Stimulated activated naive CD8-positive, alpha-beta T cell treated with anti-CD3 and anti-CD28 coated beads, Interleukin-15, Interleukin-2, amounts not matched to agents 100 U/mL and 50 U/mL, for 24 hours (primary cell): ENCODE measurements at regions not wholly inside any gene's neighbourhood (a gene's known extent, or its start where the extent isn't known, plus 50 kb on each side); places are given as distances from the start of the nearest gene placed in this dataset.

Source experiments
- ATAC-seq: fragments of 150-1000 bp; cut with Tn5 transposase; one replicate; pipeline ENCODE4 v1.10.0; 2021
- DNase-seq: peaks from one replicate; pipeline ENCODE4 v3.0.0; 2021

DNA sequence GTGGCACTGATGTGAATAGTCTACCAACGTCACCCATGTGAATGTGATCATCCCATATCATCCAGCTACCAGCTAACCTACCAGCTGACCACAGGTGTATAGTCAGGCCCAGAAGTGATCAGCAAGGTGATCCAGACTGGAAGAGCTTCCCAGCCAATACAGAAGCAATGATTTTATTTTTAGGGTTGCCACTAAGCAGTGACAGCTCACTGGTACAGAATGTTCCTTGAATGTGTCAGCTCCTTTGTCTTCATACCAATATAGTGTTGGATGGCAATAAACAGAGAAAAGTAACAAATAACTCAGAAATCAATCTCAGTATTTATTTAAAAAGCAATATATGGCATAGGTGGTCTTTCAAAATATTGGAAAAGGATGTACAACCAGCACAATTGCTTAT, 361.8 kb upstream of the CPEB2 start:
- DNase-seq (no peak), ATAC-seq (no peak)

DNA sequence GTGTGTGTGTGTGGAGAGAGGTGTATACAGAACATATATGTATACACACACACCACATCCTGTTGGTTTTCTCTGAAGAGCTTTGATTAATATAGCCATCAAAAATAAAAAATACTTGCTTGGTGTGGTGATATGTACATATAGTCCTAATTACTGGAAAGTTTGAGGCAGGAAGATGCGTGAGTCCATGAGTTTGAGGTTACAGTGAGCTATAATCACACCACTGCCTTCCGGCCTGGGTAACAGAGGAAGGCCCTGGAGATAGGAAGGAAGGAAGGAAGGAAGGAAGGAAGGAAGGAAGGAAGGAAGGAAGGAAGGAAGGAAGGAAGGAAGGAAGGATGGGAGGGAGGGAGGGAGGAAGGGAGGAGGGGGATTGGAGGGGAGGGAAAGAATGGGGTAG, 360.4 kb upstream of the CPEB2 start:
- ATAC-seq (no peak), DNase-seq (no peak)

DNA sequence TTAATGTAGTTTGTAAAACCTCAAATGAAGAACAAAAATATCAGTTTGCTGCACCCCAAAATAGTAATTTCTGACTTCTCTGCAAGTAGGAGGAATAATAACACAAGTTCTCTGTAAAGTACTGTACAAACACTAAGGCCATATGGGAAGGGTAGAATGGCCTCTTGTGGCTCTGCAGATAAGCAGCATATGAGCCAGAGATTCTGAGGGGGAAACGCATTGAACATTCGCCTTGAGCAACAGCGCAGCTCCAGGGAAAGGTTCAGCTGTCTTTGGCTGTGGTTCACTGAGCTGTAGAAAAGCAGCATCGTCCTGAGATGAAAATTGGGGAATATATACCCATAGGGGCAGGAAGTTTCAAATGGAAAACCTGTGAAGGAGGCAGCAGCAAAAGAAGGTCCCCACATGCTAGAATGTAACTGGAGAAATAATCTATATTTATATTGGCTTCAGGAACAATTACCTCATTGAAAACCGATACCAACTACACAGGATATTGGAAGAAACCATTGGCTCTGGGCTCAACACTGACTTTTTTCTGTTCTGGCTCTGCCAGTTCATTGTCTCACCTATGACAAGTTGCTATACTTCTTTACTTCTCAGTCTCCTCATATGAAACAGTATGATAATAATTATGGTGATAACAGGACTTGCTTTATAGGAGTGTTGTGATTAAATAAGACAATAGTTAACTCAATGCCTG, 357.6 kb upstream of the CPEB2 start:
- DNase-seq (no peak), ATAC-seq (no peak)

DNA sequence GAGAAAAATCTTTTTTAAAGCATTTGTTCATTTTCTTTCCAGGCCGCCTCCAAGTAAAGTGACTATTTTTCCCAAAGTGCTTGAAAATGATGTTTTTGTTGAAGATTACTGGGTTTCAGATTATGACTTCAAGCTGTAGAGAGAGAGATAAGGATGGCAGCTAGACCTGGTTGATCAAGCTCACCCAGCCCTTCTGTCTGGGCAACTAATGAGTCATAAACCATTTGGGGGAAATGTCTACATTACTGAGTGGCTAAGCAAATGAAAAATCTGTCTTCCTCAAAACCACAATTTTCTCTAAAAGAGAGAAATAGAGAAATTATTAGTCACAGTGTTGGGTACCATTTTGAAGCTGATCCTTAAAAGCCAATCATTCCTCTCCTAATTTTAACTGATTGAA, 355.4 kb upstream of the CPEB2 start:
- no peak for ATAC-seq
- DNase-seq = no peak

DNA sequence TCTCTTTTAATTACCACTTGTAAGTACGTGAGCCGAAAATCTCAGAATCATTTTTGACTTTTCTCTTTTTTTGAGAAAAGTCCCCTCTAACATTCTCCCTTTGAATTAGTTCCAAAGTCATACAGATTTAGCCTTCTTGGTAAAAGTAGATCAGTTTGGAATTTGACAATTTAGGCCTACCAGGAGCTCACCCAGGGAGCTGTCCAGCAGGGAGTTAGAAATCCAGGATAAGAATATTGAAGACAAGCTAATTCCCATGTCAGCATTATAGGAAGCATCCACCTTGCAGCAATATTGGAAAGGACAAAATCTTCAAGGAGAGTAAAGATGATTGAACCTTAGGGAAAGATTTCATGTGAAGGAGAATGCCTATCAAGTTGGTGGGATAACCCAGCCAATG, 352.2 kb upstream of the CPEB2 start:
- DNase-seq (no peak), ATAC-seq (no peak)

DNA sequence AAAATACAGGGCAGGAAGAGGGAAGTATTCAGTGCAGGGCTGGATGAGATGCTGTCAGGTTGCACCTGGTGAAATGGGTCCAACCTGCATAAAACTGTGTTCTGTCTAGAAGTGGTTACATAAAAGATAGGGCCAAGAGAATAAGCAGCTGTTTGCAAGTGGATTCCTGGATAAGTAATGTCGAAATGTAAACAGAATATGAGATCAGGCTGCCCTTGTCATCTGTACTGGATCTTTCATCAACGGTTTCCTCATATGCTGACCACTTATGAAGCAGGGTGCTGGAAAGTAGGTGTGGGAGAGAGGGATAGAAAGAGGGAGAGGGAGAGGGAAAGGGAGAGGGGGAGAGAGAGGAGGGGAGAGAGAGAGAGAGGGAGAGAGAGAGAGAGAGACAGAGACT, 349.8 kb upstream of the CPEB2 start:
- DNase-seq = no peak
- ATAC-seq = no peak

DNA sequence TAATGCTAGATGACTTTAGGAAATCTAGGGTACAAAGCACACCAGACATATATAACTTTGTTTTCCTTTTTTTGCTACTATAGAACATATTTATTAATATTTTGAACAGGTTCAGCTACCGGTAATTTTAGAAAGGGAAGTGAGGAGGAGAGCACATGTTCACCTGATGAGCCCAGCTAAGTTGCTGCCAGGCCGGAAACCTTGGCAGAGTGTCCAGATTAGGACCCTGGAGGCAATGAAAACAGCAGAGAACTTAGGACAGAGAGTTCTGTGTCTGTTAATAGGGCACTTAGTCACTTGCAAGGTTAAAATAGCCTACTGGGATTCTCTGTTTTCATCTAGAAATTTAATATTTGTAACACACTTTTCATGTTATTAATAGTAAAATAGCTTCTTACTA, 348.9 kb upstream of the CPEB2 start:
- no peak for ATAC-seq

DNA sequence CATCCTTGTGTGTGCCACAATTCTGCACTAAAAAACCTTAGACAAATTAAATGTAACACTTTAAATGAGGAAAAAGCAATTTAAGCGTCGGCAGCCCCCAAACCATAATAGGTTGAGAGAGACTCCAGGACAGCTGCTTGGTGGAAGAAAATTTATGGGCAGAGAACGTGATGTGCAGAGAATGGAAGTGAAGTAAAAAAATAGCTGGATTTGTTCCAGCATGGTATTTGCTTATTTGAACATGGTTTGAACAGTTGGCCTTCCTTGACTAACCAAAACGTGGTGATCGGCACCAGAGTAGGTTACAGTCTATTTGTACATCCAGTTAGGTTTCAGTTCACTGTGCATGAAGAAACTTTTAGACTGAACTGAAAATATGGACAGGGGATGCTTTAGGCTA, 343.0 kb upstream of the CPEB2 start:
- ATAC-seq (no peak), DNase-seq (no peak)

More for the DNA sequence above, 348.9 kb upstream of the CPEB2 start:
- DNase-seq = no peak

DNA sequence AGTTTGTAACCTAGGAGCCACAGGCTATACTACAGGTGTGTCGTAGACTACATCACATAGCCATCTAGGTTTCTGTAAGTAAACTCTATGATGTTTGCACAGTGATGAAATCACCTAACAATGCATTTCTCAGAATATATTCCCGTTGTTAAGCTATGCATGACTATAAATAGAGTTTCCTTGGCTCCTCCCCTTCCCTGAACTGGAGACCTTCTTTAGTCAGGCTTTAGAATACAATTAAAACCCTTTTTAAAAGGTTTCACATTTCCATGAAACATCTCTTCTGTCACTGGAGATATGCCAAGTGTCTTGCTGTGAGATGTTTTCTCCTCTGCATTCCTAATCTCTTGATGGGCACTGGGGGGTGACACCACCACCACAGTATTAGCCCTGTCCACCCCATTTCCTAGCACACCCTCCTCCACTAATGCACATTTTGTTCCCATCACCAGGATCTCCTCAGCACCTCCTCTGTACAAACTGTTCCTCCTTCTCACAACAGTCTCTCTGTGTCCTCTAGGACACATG, 334.6 kb upstream of the CPEB2 start:
- DNase-seq (no peak), ATAC-seq (no peak)

DNA sequence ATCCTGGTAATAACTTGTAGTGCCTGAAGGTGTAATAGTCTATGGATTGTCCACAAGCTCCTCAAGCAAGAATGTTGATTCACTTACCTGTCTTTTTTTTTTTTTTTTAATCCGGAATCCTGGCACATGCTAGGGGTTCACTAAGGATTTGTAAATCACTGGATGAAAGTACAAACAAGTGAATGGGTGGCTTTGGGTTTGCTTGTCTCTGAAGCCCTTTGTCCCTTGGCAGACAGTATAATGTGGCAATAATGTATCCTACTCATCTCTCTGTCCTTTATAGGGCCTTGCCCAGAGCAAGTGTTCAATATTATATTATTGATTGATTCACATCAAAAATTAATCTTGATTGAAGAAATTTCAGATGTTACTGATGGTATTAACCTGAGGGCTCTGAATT, 334.0 kb upstream of the CPEB2 start:
- DNase-seq (no peak), ATAC-seq (no peak)

DNA sequence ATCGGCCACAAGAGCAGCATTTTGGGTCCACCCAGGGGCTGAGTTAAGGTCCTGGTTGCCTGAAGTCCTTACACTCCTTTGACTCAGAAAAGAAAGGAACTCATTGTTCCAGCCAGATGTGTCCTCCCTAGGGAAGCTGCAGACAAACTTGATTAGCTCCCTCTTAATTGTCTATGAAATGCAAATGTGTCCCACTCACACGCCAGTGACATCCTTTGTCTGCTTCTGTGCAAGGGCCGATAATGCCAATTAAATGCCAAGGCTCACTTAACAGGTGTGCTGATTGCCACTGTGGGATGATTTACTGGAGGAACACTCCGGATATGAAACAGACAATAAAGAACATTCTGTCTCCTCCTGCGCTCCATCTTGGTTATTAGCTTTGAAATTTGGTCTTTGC, 332.9 kb upstream of the CPEB2 start:
- DNase-seq (no peak), ATAC-seq (no peak)

DNA sequence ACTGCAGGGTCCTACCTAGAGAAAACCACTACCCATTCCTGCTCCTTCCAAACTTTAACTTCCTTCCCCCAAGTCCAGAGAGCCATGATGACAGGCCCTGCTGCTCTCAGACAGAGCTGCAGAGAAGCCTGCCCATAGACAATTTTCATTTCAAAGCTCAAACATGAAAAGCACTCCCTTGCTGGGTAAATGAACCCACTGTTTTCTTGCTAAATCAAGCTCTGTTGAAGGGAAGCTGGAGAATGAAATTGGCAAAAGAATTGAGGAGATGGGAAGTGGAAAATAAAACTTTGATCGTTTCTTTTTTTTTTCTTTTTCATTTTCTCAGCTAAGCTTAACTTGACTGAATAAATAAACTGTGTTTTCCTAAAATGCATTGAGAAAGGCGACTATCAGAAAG, 331.1 kb upstream of the CPEB2 start:
- no peak for DNase-seq
- ATAC-seq = no peak

DNA sequence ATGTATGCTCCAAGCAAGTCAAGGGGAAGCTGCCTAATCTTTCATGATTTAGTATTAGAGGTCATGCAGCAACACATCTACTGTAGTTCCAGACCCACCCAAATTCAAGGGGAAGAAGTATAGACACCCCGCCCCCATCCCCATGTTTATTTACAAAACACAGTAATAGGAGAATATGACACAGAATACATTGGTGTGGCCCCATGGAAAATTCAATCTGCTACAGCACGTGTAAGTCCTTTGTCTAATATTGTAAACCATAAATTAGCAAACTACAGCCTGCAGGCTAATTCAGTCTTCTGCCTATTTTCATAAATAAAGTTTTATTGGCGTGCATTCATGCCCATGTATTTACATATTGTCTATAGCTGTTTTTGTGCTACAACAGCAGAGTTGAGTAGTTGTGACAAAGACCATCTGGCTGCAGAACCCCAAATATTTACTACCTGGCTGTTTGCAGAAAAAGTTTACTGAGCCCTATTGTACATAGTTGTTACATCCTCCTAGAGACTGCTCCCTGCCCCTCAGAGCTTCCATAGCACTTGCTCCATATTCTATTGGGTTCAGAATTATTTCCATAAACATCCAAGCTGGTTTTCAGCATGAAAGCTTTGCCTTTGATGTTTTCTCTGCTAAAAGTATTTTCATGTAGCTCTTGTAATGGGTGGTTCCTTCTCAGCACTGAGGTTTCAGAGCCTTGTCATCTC, 326.8 kb upstream of the CPEB2 start:
- ATAC-seq (no peak), DNase-seq (no peak)

DNA sequence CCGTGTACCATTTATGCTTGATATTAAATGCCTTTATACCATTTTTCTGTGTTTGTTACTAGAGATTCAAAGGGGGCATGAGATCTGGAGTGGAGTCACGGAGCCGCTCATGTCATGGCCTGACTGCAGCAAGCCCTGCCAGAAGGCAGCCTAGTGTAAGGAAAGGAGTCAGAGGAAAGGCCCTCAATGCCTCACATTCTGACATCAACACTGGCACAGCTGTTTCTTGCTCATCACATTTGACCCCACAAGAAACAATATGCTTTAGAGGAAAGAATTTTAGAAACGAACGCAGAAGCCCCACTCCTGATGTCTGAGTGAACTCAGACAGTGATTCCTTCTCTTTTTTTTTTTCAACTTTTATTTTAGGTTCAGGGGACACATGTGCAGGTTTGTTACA, 322.4 kb upstream of the CPEB2 start:
- ATAC-seq (no peak), DNase-seq (no peak)

DNA sequence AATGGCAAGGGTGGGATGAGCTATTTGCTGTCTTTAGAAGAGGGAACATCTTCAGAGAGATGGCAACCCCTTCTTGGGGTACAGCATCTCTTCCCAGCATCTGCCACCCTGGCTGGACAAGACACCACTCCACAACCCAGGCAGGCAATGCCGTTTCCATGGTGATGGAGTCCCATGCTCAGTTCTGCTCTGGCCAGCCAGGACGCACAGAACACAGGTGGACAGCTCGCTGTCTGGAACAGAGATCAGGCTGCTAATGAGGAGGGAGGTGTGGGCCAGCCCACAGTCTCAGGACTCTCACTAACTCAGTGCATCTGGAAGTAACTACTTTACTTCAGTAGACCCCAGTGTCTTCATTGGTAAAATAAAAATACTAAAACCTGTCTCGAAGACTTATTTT, 321.0 kb upstream of the CPEB2 start:
- DNase-seq (no peak), ATAC-seq (no peak)

DNA sequence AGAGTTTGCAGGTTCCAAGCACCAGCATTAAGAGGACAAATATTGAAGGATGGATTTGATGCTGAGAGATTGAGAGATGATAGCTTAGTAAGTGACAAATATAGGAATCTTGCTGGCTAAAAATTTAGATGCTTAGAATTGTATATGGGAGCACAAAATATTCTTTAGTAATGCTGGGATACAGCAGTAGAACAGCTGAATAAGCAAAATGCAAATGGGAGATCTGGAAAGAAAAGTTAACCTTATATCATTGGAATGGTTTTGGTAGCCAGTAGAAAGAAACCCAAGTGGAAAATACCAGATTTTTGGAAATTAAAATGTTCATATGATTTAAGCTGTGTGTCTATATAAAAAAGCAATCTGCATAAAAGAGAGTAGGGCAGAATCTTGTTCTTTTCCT, 308.6 kb upstream of the CPEB2 start:
- no peak for ATAC-seq

DNA sequence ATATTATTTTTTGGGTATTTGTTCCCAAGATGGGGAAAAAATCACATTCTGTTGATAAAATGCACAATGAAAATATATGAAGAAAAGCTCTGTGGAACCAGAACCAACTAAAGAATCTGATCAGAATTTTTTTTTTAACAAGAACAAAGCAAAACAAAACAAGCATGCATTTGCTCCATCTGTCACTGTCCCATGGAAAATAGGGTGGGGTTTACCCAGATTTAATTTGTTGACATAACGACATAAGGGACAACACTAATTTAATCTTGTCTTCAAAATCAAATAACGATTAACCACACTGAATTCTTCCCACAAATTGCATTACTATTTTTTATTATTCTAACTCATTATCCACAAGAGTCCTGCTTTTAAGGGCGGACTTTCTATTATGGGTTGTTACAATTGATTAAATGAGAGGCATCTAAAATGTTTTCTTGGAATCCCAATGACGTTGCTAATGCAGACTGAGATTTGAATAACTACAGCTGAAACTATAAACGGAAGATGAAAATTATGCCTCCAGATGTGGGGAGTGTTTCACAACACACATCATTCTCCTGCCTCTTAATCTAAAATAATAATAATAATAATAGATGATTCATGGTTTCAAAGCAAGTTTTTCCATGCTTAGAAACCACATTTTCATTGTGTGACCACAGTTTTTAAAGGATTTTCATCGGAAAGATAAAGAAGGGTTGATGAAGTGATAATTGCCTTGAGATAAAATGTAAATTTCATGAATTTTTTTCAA, 307.0 kb upstream of the CPEB2 start:
- DNase-seq (no peak), ATAC-seq (no peak)

More for the DNA sequence above, 308.6 kb upstream of the CPEB2 start:
- no peak for DNase-seq

DNA sequence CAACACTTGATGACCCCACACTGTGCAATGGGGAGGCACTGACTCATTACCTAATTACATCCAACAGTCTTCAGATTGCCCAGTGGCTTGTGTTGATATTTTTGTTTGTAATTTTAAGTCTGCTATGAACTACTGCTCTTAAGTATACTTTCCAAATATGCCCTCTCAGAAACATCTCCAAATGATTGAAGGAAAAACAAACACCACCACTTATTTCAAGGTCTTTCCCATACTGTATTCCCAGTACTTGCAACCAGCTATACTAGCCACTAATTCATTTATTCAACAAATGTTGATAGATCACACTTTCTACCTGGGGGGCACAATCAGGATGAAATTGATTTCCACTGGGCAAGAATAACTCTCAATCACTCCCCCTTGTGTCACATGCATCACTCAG, 302.2 kb upstream of the CPEB2 start:
- DNase-seq = no peak
- ATAC-seq = no peak

DNA sequence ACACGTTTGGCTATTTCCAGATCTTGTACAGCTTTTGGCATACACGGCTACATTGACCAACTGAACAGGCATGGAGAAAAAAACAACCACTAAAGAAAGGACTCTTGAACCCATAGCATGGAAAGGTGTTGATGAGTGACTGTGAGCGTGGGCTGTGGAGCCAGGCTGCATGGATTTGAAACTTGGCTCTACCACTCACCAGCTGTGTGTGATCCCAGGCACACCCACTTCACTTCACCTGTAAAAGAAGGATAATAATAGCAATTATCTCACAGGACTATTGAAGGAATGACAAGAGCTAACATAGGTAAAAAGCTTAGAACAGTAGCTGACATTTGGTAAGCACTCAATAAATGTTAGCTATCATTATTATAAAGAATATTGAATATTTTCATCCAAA, 301.7 kb upstream of the CPEB2 start:
- no peak for DNase-seq
- ATAC-seq = no peak

DNA sequence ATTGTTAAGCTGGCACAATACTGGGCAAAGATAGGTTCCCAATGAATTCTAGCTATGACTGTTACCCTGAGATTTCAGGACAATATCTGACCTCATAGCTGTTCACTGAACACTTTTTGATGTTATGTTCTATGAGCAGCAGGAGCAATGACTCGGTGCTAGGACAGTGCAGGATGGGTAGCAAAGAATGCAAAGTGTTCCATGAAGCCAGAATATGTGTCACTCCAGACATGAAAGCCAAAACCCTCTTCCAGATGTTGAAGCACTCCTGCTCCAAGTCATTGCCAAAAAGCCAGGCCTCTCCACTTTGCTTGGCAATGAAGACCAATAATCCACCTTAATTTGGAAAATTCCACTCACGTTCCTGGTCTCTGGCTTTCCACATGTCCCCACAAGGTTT, 300.9 kb upstream of the CPEB2 start:
- DNase-seq = no peak
- no peak for ATAC-seq

DNA sequence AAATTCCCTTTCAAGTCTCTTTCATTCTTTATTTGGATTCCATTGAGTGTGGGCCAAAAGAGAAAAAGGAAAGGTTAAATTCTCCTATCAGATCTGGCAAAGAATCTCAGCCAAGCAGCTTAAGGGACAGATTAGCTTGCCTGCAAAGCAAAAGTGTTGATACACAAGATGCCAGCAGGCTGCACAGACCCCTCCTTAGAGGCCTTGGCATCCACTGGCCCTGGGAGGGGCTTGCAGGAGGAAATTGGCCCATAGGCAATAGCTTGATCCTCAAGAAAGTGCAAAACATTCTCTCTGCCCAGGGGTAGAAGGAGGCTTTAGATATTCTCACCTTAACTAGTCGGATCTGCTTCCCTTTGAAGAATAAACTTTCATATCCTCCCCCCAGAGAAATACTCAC, 300.4 kb upstream of the CPEB2 start:
- no peak for DNase-seq
- no peak for ATAC-seq

DNA sequence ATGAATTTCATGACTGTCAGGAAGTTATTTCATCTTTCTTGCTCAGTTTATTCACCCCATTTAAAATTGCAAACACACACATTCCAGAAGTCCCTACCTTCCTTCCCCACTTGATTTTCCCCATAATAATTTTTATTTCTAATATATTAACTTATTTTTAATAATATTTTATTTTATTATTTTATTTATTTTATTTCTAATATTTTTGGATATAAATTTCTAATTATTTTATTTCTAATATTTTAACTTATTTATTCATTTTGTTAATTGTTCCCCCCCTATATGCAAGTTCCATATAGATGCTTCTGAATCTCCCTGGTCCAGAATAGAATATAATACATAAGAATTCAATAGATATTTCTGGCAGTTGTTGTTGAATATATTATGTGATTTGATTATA, 293.7 kb upstream of the CPEB2 start:
- ATAC-seq (no peak), DNase-seq (no peak)

DNA sequence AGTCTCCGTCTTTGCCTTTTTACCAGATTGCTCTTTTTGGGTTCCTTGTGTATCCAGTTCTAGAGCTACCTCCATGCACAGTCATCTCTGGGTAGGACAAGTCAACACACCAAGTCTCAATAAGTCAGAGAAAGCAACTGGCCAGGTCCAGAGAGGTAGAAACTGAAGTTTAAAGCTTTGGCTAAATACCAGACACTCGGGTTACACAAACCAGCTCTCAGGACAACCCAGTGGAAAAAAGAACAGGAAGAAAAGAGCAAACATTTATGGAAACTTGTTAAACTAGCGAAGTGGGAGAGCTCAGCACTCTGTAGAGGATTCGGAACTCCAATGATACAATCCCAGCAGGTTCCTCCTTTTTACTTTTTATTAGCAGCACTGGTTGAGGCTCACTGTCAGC, 291.0 kb upstream of the CPEB2 start:
- ATAC-seq = no peak

More for the DNA sequence above, 291.0 kb upstream of the CPEB2 start:
- no peak for DNase-seq
